GM18508 (cell line): ENCODE measurements at regions not wholly inside any gene's neighbourhood (a gene's known extent, or its start where the extent isn't known, plus 50 kb on each side); places are given as distances from the start of the nearest gene placed in this dataset.

Source experiments
- ATAC-seq: cut with Tn5 transposase; IDR thresholded peaks from one replicate; pipeline ENCODE4 v1.9.1; 2021; ENCODE audit warnings: moderate number of reproducible peaks; ENCODE audit not compliant: insufficient read depth, unreplicated experiment

GRCh38 chr5:74031536-74031935 is 405.5 kb downstream of the ARHGEF28 start:
- no peak for ATAC-seq

GRCh38 chr5:74030821-74031220 is 404.8 kb downstream of the ARHGEF28 start:
- no peak for ATAC-seq

DNA sequence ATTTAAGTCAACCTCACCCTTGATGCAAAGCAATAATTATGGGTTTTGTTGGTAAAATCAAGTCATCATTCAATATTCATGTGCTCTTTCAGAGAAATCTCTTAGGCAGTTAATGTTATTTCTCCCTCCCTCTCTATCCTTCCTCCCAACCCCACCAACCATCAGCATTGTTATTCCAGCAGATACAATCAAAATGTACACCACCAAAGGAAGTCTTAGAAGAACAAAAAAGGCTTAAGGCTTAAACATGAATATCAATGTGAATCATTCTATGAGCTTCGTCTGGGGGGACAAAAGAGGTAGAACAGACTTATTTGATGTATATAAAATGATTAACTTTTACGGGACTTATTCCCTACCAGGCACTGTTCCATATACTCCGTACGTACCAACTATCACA is 404.4 kb downstream of the ARHGEF28 start:
- no peak for ATAC-seq

GRCh38 chr5:74028976-74029375 is 403.0 kb downstream of the ARHGEF28 start:
- ATAC-seq: no peak

DNA sequence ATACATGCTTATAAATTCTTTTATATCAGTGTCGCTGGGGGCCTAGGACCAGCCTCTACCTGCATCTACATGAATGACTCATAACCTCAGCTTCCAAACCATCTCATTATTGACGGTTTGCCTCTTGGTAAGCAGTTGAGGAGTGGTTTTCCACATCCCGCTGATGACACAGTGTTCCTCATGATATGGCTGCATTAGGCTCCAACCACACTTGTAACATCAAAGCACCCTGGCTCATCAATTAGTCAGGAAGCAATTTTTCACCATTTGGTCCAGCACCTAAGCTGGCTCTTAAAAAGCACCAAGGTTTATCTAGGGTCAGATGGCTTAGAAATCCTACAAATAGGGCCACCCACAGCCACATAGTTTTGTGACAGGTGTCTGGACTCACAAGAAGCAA is 402.4 kb downstream of the ARHGEF28 start:
- ATAC-seq: no peak

GRCh38 chr5:74027732-74028338 is 401.8 kb downstream of the ARHGEF28 start:
- ATAC-seq: no peak

- ATAC-seq: no peak
These were observed 400.3 kb downstream of the ARHGEF28 start for GRCh38 chr5:74026310-74026709.

DNA sequence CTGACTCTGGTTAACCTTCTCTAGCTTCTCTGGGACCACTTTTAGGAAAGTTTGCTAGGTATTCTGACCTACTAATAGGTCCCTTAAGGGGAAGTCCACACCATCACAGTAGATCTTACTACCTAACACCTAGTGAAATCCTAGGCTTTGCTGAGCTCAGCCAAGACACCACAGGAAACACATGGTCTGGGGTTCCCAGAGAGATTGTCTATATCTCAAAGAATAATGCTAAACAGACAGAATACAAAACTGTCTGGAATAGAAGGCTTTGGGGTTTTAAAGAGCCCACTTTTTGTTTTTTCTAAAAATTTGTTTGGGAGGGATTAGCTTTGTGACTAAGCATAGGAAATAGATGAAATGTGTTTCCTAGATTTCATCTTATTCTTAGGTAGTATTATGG is 395.1 kb downstream of the ARHGEF28 start:
- no peak for ATAC-seq

DNA sequence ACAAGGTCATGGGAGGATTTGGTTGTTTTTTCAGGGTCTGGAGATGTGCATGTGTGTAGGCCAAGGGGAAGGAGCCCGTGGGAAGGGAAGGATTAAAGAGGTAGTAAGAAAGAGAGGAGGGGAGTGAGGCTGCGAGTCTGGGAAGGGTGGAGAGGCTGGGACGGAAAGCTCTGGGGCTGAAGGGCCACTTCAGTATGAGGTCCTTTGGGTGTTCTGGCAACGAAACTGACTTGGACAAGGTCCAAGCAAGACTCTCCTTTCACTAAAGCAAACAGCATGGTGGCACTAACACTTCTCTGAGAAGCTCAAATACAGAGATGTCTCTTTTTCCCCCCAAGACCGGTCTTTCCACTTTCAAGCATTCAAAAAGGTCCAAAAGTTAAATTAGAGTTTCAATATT is 394.5 kb downstream of the ARHGEF28 start:
- ATAC-seq: no peak

GRCh38 chr5:74019923-74020322 is 393.9 kb downstream of the ARHGEF28 start:
- ATAC-seq: no peak

- ATAC-seq: no peak
These were observed 391.8 kb downstream of the ARHGEF28 start for GRCh38 chr5:74017786-74018211.

GRCh38 chr5:74017112-74017511 is 391.1 kb downstream of the ARHGEF28 start:
- no peak for ATAC-seq

GRCh38 chr5:74016373-74016772 is 390.4 kb downstream of the ARHGEF28 start:
- ATAC-seq: no peak

DNA sequence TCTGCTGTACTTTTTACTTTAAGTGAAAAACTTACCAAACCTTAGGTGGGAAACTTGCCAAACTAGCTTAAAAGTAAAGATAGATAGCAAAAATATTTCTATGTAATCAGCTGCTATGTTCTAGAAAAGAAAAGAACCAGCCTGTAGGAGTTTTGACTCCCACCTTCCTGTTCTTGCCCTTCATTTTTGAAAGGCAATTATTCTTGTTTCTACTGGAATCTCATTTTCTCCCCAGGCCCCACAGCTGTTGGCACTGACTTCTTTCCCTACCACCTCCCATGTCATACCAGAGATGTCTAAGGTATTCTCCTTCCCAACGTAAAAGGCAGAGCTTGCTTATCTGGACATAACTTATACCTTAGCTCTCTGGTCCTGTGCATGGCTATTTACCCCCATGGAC is 389.7 kb downstream of the ARHGEF28 start:
- no peak for ATAC-seq

DNA sequence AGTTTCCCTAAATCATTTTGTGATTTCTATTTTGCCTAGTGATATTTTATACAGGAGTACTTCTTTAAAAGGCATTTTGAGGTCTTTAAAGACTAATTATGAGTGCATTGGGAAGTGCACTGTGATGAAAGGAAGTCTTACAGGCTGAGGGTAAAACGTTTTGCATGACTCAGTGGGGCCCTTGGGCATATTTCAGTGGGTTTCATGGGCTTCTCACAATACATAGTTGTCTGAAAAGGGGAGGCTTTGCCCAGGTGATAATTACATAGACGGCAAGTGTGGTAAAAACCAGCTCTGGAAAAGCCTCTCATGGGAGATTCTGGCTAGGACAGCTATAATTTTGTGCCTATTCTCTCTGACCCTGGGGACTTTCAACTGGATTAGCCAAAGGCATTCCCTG is 387.2 kb downstream of the ARHGEF28 start:
- ATAC-seq: no peak

- ATAC-seq: no peak
These were observed 383.5 kb downstream of the ARHGEF28 start for GRCh38 chr5:74009502-74009901.

GRCh38 chr5:74007193-74007592 is 381.2 kb downstream of the ARHGEF28 start:
- ATAC-seq: no peak

DNA sequence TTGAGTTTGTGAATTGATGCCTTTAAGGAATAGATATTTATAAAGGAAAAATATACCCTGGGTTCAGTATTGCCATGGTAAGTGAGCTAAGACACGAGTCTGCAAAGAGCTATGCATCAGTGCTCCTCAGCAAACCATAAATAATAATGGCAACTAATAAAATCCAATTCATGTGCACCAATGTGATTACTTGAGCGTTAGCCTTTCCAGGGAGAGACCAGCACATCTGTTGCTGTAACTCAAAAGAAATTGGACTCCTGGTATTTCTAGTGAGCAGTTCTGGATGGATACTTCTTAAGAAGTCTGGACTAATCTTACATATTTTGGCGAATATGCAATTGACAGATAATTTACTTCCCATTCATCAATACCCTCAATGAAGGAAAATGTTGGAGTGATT is 373.3 kb downstream of the ARHGEF28 start:
- no peak for ATAC-seq

GRCh38 chr5:73998489-73998888 is 372.5 kb downstream of the ARHGEF28 start:
- ATAC-seq: no peak

- no peak for ATAC-seq
These were observed 372.0 kb downstream of the ARHGEF28 start for GRCh38 chr5:73997960-73998359.

DNA sequence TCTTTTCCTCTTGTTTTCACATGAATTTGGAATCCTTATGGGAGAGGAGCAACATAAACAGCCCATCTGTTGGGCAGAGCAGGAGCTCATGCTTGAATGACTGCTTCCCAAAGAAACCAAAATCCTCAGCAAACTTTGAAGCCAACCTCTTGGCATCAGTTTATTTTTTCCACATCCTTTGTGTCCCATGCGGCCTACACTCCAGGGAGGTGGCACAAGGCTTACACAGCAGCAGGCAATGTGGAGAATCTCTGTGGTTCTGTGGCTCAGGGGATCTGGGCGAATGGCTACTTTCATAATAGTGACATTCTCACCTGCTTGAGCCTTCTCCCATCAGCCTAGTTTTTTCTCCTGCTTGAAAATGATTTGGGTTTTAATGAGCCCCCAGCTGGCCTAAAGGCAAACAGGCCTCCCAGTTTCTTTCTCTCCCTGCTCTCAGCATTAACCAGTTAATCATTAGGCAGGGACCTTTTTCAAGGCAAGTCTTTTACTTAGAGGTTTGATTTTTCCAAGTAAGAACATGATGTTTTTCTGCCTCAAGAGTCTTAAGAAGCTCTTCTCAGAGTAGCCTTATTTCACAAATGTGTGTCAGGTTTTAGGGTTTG is 370.3 kb downstream of the ARHGEF28 start:
- ATAC-seq: no peak

DNA sequence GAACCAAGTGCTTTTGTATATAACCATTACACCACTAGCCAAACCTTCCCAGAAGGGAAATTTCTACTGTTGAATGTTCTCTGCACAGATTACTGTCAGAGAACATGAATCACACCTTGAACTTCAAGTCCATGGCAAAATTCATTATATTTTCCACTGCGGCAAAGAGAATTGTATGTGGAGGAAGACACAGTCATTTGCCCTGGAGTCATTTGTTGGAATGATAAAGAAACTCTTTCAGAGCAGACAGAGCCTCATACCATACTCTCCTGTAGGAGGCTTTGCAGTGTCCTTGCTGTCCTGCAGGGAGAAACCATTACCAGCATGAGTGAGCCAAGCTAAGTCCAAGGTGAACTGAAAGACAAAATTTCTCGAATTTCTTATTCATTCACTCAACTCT is 369.0 kb downstream of the ARHGEF28 start:
- no peak for ATAC-seq
